Spleen (tissue), 11 donors: ENCODE measurements at regions not wholly inside any gene's neighbourhood (a gene's known extent, or its start where the extent isn't known, plus 50 kb on each side); places are given as distances from the start of the nearest gene placed in this dataset.
A peak's percentile ranks its signal among the peaks of the same experiment; 100 is the strongest.
"Not testable (repeated sequence)": the region's sequence is repeated elsewhere in the genome, so short reads cannot be mapped to it uniquely, and the experiment has no call there.

Experiments
- DNase-seq: peaks from one replicate; pipeline ENCODE4 v3.0.0-alpha.2; 2020
- H3K27ac ChIP-seq, 8 donors: fragments of 200-600 bp; sonication (generic) in 7 of 8; 1 replicate in 4 of 8; 2 replicates in 4 of 8; pipeline versions ENCODE4 v1.5.0 to v1.8.0; 2016 to 2021; ENCODE audit warnings: inconsistent platforms in 4 of 8, mild to moderate bottlenecking in 4 of 8, moderate library complexity in 1 of 8
- H3K27me3 ChIP-seq, 7 donors: fragments of 200-600 bp; sonication (generic) in 6 of 7; replicated peaks in 1 of 7; 1 replicate in 4 of 7; 2 replicates in 3 of 7; pipeline versions ENCODE4 v1.5.0 to v1.8.0; 2016 to 2021; ENCODE audit warnings: inconsistent platforms in 3 of 7, mild to moderate bottlenecking in 1 of 7
- H3K36me3 ChIP-seq, 6 donors: fragments of 200-600 bp; sonication (generic) in 5 of 6; 1 replicate in 4 of 6; 2 replicates in 2 of 6; pipeline versions ENCODE4 v1.5.0 to v1.8.0; 2016 to 2021; ENCODE audit warnings: inconsistent platforms in 2 of 6
- H3K4me1 ChIP-seq, 6 donors: fragments of 200-600 bp; sonication (generic) in 5 of 6; 1 replicate in 3 of 6; 2 replicates in 3 of 6; pipeline versions ENCODE4 v1.5.0 to v1.8.0; 2016 to 2021; ENCODE audit warnings: inconsistent platforms in 3 of 6
- H3K4me3 ChIP-seq, 8 donors: fragments of 200-600 bp; sonication (generic) in 7 of 8; 1 replicate in 4 of 8; 2 replicates in 4 of 8; pipeline versions ENCODE4 v1.5.0 to v1.8.0; 2016 to 2021; ENCODE audit warnings: inconsistent platforms in 4 of 8, mild to moderate bottlenecking in 4 of 8, moderate library complexity in 2 of 8
- H3K9me3 ChIP-seq, 8 donors: fragments of 200-600 bp; sonication (generic) in 7 of 8; 1 replicate in 4 of 8; 2 replicates in 4 of 8; pipeline versions ENCODE4 v1.5.0 to v1.8.0; 2016 to 2021; ENCODE audit warnings: inconsistent platforms in 4 of 8
- CTCF ChIP-seq, 11 experiments: fragments of 200-600 bp in 7 of 11; fragments of 450-650 bp in 4 of 11; sonication (generic) in 4 of 11; IDR thresholded peaks in 8 of 11; conservative IDR thresholded peaks in 3 of 11; 1 replicate in 7 of 11; 2 replicates in 4 of 11; pipeline versions ENCODE4 v1.4.0 to v1.8.0; 2016 to 2021; ENCODE audit warnings: antibody characterized with exemption in 11 of 11, inconsistent platforms in 4 of 11, mild to moderate bottlenecking in 1 of 11
- POLR2A ChIP-seq, 3 donors: fragments of 450-650 bp; IDR thresholded peaks; one replicate each; pipeline ENCODE4 v1.5.1; 2017; ENCODE audit warnings: antibody characterized with exemption in 3 of 3, mild to moderate bottlenecking in 1 of 3
- POLR2AphosphoS5 ChIP-seq, 3 donors: sonication (generic); formaldehyde crosslinking; IDR thresholded peaks; one replicate each; pipeline ENCODE4 v1.5.1; 2017; ENCODE audit warnings: antibody characterized with exemption in 3 of 3
- WGBS, 5 donors: extraction: QIAGEN DNeasy Blood & Tissue Kit in 3 of 5; methylation state at CpG; one replicate each; pipeline versions ENCODE4 v1.1.5 to v1.1.7; 2013 to 2018; 5-methylcytosine and 5-hydroxymethylcytosine counted together
- intact Hi-C: fragments of 100-400 bp; cut with DNase I; formaldehyde crosslinking; loops from one replicate; pipeline ENCODE4 v1.15.0; 2023; ENCODE audit warnings: low total_unique reads
- donor health status: healthy with polysubstance abuse.
- donor health status: DM: no; HTN: no; CAD: no; lungs with moderate emphysema.
- donor health status: DM: no; HTN: no; CAD: no.
- donor health status: Bipolar disorder and iron deficiency.
- donor health status: healthy.
- donor health status: DM: no; HTN: no; CAD: no.
- donor health status: DM: yes; HTN: yes; CAD: no.

- intact Hi-C loops = no loop called here
Measured at GRCh38 chr6:81120280-81120679, 632.2 kb downstream of the TENT5A start.

GRCh38 chr6:81105998-81106397, 646.5 kb downstream of the TENT5A start:
- H3K36me3 ChIP-seq = no peaks in the 10 kb centered on the region
- 52 to 80% (median 63%) methylated on average over 1 of the region's 1 CpG for WGBS, 5 donors
- intact Hi-C loops = no loop called here
- H3K27me3 ChIP-seq = no peaks in the 10 kb centered on the region
- H3K4me1 ChIP-seq = no peaks in the 10 kb centered on the region
- H3K4me3 ChIP-seq = no peak overlapping the region
- DNase-seq = no peak
- H3K9me3 ChIP-seq = peaks cover 0 to 15% (median 6%) of the 10 kb centered on the region in 8 donors
- no peak for TF ChIP-seq POLR2A (IDR thresholded peaks at IDR 0.05)
- H3K27ac ChIP-seq = no peak overlapping the region

More at GRCh38 chr6:81120280-81120679, 632.2 kb downstream of the TENT5A start:
- H3K9me3 ChIP-seq = peaks cover 0 to 22% (median 8%) of the 10 kb centered on the region in 8 donors
- H3K27me3 ChIP-seq = no peaks in the 10 kb centered on the region
- H3K4me1 ChIP-seq = no peaks in the 10 kb centered on the region
- H3K36me3 ChIP-seq = no peaks in the 10 kb centered on the region
- no peak overlapping the region for H3K27ac ChIP-seq
- TF ChIP-seq POLR2AphosphoS5 (IDR thresholded peaks at IDR 0.05) (no peak), CTCF (IDR thresholded peaks at IDR 0.05 in 8 of 11, conservative IDR thresholded peaks at IDR 0.05 in 3 of 11) (no peak), POLR2A (IDR thresholded peaks at IDR 0.05) (no peak)
- 88 to 94% (median 93%) methylated on average over 3 of the region's 3 CpGs for WGBS, 5 donors
- no peak for DNase-seq
- no peak overlapping the region for H3K4me3 ChIP-seq

- TF ChIP-seq CTCF (IDR thresholded peaks at IDR 0.05 in 8 of 11, conservative IDR thresholded peaks at IDR 0.05 in 3 of 11) (no peak), POLR2A (IDR thresholded peaks at IDR 0.05) (no peak), POLR2AphosphoS5 (IDR thresholded peaks at IDR 0.05) (no peak)
- no peaks in the 10 kb centered on the region for H3K4me1 ChIP-seq
- H3K9me3 ChIP-seq = peaks cover 0 to 32% (median 18%) of the 10 kb centered on the region in 8 donors
- H3K36me3 ChIP-seq = no peaks in the 10 kb centered on the region
- 90 to 97% (median 90%) methylated on average over 20 of the region's 20 CpGs for WGBS, 5 donors
- H3K27me3 ChIP-seq = no peaks in the 10 kb centered on the region
- H3K4me3 ChIP-seq = no peak overlapping the region
- peak; percentile 62 for DNase-seq
- intact Hi-C loops = no loop called here
- H3K27ac ChIP-seq = no peak overlapping the region
Measured at GRCh38 chr6:81098109-81098814, 654.2 kb downstream of the TENT5A start.

GRCh38 chr6:81096464-81096863, 656.0 kb downstream of the TENT5A start:
- peaks cover 0 to 28% (median 17%) of the 10 kb centered on the region in 8 donors for H3K9me3 ChIP-seq
- DNase-seq, H3K4me3 ChIP-seq, H3K27ac ChIP-seq, H3K4me1 ChIP-seq, H3K36me3 ChIP-seq, H3K27me3 ChIP-seq, intact Hi-C loops: not testable (repeated sequence)
- WGBS, 5 donors = 69 to 92% (median 73%) methylated on average over 6 of the region's 6 CpGs

- Histone ChIP-seq H3K4me1 (no peaks in the 10 kb centered on the region), H3K27ac (no peak overlapping the region), H3K36me3 (no peaks in the 10 kb centered on the region), H3K9me3 (peaks cover 0 to 13% (median 0%) of the 10 kb centered on the region in 8 donors), H3K27me3 (no peaks in the 10 kb centered on the region), H3K4me3 (no peak overlapping the region)
- 36 to 68% (median 40%) methylated on average over 5 of the region's 5 CpGs for WGBS, 5 donors
- no peak for TF ChIP-seq POLR2A (IDR thresholded peaks at IDR 0.05)
- no peak for TF ChIP-seq POLR2AphosphoS5 (IDR thresholded peaks at IDR 0.05)
- no peak for TF ChIP-seq CTCF (IDR thresholded peaks at IDR 0.05 in 8 of 11, conservative IDR thresholded peaks at IDR 0.05 in 3 of 11)
- DNase-seq = no peak
- intact Hi-C loops = no loop called here
Measured at GRCh38 chr6:81093051-81093450, 659.4 kb downstream of the TENT5A start.
